Ovary (tissue), 7 donors: ENCODE measurements at regions not wholly inside any gene's neighbourhood (a gene's known extent, or its start where the extent isn't known, plus 50 kb on each side); places are given as distances from the start of the nearest gene placed in this dataset.

Source experiments
- DNase-seq, 5 donors: peaks; one replicate each; pipeline ENCODE4 v3.0.0-alpha.2; 2019 to 2020
- H3K27ac ChIP-seq, 2 donors: fragments of 200-600 bp; one replicate each; pipeline versions ENCODE4 v1.5.1 to v1.8.0; 2019 to 2022
- H3K27me3 ChIP-seq: fragments of 200-600 bp; one replicate; pipeline ENCODE4 v1.8.0; 2022
- H3K36me3 ChIP-seq: fragments of 200-600 bp; sonication (generic); one replicate; pipeline ENCODE4 v1.5.1; 2019
- H3K4me1 ChIP-seq: one replicate; pipeline ENCODE4 v1.8.1; 2013; ENCODE audit warnings: mild to moderate bottlenecking, moderate library complexity; ENCODE audit not compliant: insufficient read depth
- H3K4me3 ChIP-seq: fragments of 200-600 bp; sonication (generic); one replicate; pipeline ENCODE4 v1.5.1; 2017
- H3K9me3 ChIP-seq, 2 donors: fragments of 200-600 bp in 1 of 2; sonication (generic) in 1 of 2; one replicate each; pipeline versions ENCODE4 v1.5.1 to v1.8.1; 2013 to 2019; ENCODE audit warnings: mild to moderate bottlenecking in 1 of 2, moderate library complexity in 1 of 2
- CTCF ChIP-seq, 3 donors: fragments of 450-650 bp in 2 of 3; fragments of 200-600 bp in 1 of 3; IDR thresholded peaks; one replicate each; pipeline versions ENCODE4 v1.5.1 to v1.8.0; 2016 to 2022; ENCODE audit warnings: antibody characterized with exemption in 3 of 3, mild to moderate bottlenecking in 1 of 3
- EP300 ChIP-seq: sonication (generic); formaldehyde crosslinking; IDR thresholded peaks from one replicate; pipeline ENCODE4 v1.6.1; 2017; ENCODE audit warnings: antibody characterized with exemption
- POLR2A ChIP-seq: fragments of 450-650 bp; IDR thresholded peaks from one replicate; pipeline ENCODE4 v1.6.1; 2017; ENCODE audit warnings: antibody characterized with exemption, mild to moderate bottlenecking, moderate library complexity
- WGBS, 3 donors: extraction: QIAGEN DNeasy Blood & Tissue Kit in 1 of 3; methylation state at CpG; one replicate each; pipeline versions ENCODE4 v1.1.5 to v1.1.7; 2013 to 2017; 5-methylcytosine and 5-hydroxymethylcytosine counted together
- intact Hi-C, 4 donors: fragments of 100-400 bp; cut with DNase I; formaldehyde crosslinking; loops; one replicate each; pipeline versions ENCODE4 v1.11.0 to v1.15.1; 2022 to 2023
- donor health status: DM: no; HTN: no; CAD: no; lungs with moderate emphysema.
- donor health status: DM: no; HTN: no; CAD: no.
- donor health status: Bipolar disorder and iron deficiency.
- donor health status: DM: no; HTN: no; CAD: no.
- donor health status: DM: yes; HTN: yes; CAD: no.

- intact Hi-C loops: no loop called here
- H3K27me3 ChIP-seq: no peaks in the 10 kb centered on the region
- H3K4me1 ChIP-seq: no peaks in the 10 kb centered on the region
- no peak for DNase-seq
- H3K36me3 ChIP-seq: no peaks in the 10 kb centered on the region
- no peaks in the 10 kb centered on the region for H3K9me3 ChIP-seq
- H3K27ac ChIP-seq: no peak overlapping the region
- no peak for TF ChIP-seq EP300
- no peak for TF ChIP-seq POLR2A
- no peak for TF ChIP-seq CTCF (IDR thresholded peaks at IDR 0.05)
- no peak overlapping the region for H3K4me3 ChIP-seq
- 94 to 99% (median 94%) methylated on average over 2 of the region's 2 CpGs for WGBS, 3 donors
These were observed 169.9 kb downstream of the DICER1 start for GRCh38 chr14:94987409-94987808.

DNA sequence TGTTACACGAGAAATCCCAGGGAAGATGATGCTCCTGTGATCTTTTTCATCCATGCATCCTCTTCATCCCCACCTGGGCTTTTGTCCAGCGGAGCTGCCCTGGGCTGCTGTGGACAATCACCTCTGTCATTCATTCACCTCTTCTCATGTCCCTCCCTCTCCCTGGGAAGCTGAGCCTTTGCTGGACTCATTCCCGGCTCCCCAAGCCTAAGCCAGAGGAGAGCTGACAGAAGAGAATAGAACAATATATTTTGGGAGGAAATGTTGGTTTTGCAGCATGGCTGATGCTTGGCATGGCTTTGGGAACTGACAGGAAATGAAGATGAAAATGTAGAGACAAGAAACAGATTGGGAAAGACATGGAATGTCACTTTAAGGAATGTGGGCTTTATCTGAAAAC lies 177.4 kb downstream of the DICER1 start:
- H3K27ac ChIP-seq: no peak overlapping the region
- no peaks in the 10 kb centered on the region for H3K36me3 ChIP-seq
- TF ChIP-seq EP300: no peak
- intact Hi-C loops: no loop called here
- no peak for DNase-seq
- no peak overlapping the region for H3K4me3 ChIP-seq
- no peaks in the 10 kb centered on the region for H3K9me3 ChIP-seq
- H3K4me1 ChIP-seq: no peaks in the 10 kb centered on the region
- no peaks in the 10 kb centered on the region for H3K27me3 ChIP-seq
- WGBS, 3 donors: 63 to 83% (median 66%) methylated on average over 3 of the region's 3 CpGs

GRCh38 chr14:94977016-94977415 lies 180.3 kb downstream of the DICER1 start:
- H3K4me3 ChIP-seq: no peak overlapping the region
- H3K36me3 ChIP-seq: no peaks in the 10 kb centered on the region
- 55 to 78% (median 61%) methylated on average over 2 of the region's 2 CpGs for WGBS, 3 donors
- H3K4me1 ChIP-seq: no peaks in the 10 kb centered on the region
- no peak for TF ChIP-seq POLR2A
- TF ChIP-seq CTCF (IDR thresholded peaks at IDR 0.05): no peak
- no peak for TF ChIP-seq EP300
- H3K9me3 ChIP-seq: no peaks in the 10 kb centered on the region
- intact Hi-C loops: no loop called here
- H3K27ac ChIP-seq: no peak overlapping the region
- no peaks in the 10 kb centered on the region for H3K27me3 ChIP-seq
- DNase-seq: no peak

DNA sequence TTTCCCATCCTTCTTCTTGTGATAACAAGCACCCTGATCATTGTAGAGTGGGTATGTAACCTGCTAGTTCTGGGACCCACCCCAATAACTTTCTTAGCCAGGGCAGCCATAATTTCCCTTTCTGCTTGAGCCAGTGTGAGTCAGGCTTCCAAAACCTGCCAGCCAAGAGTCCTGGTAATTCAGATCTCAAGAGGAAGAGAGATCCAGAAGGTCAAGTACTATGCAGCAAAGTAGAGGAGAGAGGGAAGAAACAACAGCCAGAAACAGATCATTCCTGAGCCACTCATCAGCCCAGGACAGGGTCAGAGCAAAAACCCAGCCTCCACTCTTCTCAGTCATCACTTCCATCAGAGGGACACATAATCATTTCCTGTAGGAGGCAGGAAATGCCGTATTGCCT lies 182.0 kb downstream of the DICER1 start:
- Histone ChIP-seq H3K27me3 (no peaks in the 10 kb centered on the region), H3K27ac (no peak overlapping the region), H3K9me3 (no peaks in the 10 kb centered on the region), H3K36me3 (no peaks in the 10 kb centered on the region), H3K4me3 (no peak overlapping the region), H3K4me1 (no peaks in the 10 kb centered on the region)
- WGBS, 3 donors: 50 to 62% (median 56%) methylated on average over 1 of the region's 1 CpG
- TF ChIP-seq CTCF (IDR thresholded peaks at IDR 0.05) (no peak), EP300 (no peak), POLR2A (no peak)
- intact Hi-C loops: no loop called here
- no peak for DNase-seq

DNA sequence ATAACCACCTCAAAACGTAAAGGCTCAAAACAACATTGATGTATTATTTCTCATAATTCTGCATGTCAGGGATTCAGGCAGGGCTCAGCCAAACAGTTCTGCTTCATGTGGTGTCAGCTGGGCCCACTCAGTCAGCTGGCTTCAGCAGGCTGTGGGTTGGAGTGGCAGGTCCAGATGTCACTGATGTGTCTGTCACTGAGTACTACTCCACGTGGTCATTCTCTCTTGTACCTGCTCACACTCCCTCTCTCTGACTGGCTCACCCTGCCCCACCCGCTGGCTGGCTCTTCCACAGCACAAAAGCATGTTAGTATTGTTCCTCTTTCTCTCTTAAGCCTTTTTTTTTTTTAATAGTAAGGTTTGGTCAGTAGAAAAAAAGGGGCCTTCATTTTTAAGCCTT lies 182.4 kb downstream of the DICER1 start:
- WGBS, 3 donors: 51 to 64% (median 60%) methylated on average over 3 of the region's 3 CpGs

More for the DNA sequence above, 182.4 kb downstream of the DICER1 start:
- H3K27ac ChIP-seq: no peak overlapping the region
- intact Hi-C loops: no loop called here
- no peak for DNase-seq
- H3K27me3 ChIP-seq: no peaks in the 10 kb centered on the region
- H3K36me3 ChIP-seq: no peaks in the 10 kb centered on the region
- TF ChIP-seq CTCF (IDR thresholded peaks at IDR 0.05): no peak
- H3K4me3 ChIP-seq: no peak overlapping the region
- no peaks in the 10 kb centered on the region for H3K9me3 ChIP-seq
- H3K4me1 ChIP-seq: no peaks in the 10 kb centered on the region
